ENCODE measurements at regions not wholly inside any gene's neighbourhood (a gene's known extent, or its start where the extent isn't known, plus 50 kb on each side); places are given as distances from the start of the nearest gene placed in this dataset.

- no peak for TF ChIP-seq ZBTB33 (IDR thresholded peaks at IDR 0.05)
Observed at GRCh38 chr7:153088601-153089000, 329.0 kb downstream of the ACTR3B start (continued).

DNA sequence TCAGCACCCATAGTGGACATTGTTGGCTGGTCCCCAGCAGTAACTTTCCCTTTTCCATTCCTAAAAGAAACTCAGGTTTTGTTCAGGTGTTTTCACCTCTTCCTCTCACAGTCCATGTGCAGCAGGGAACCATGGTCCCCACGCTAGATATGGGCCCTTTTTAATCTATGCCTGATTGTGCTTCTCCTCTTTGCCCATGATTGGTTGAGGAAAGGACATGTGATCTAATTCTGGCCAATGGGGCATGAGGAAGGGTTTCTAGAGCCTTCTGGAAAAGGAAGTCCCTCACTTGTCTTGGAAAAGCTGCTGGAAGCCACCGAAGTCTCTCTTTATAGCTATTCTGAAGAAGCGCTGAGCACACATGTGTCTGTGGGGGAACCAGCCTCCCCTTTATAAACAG, 330.7 kb downstream of the ACTR3B start:
- Histone ChIP-seq H3K36me3 (ENCODE audit: control insufficient read depth in 4 of 4, insufficient read depth in 3 of 4, low read depth in 1 of 4, low read length in 3 of 4) (no peaks in the 10 kb centered on the region), H3K4me3 (ENCODE audit: low read depth in 1 of 3, low read length in 3 of 3) (no peak overlapping the region), H3K27ac (ENCODE audit: low read depth in 1 of 2, low read length in 2 of 2) (no peak overlapping the region), H3K9me3 (ENCODE audit: control insufficient read depth in 4 of 4, low read length in 3 of 4) (no peaks in the 10 kb centered on the region), H3K4me1 (ENCODE audit: control insufficient read depth in 4 of 4, insufficient read depth in 4 of 4, low read length in 3 of 4) (no peaks in the 10 kb centered on the region), H3K9ac (ENCODE audit: low read depth in 1 of 2, low read length in 2 of 2) (no peak overlapping the region), H3K27me3 (ENCODE audit: control insufficient read depth in 4 of 4, insufficient read depth in 4 of 4, low read length in 3 of 4) (no peaks in the 10 kb centered on the region)
- no peak for DNase-seq (ENCODE audit: low spot score)
- 91% methylated on average over 3 of the region's 3 CpGs for WGBS
- TF ChIP-seq MAX (IDR thresholded peaks at IDR 0.05) (no peak), GABPA (IDR thresholded peaks at IDR 0.05 in 1 of 2, conservative IDR thresholded peaks at IDR 0.05 in 1 of 2) (no peak), ZBTB33 (IDR thresholded peaks at IDR 0.05) (no peak), TAF1 (conservative IDR thresholded peaks at IDR 0.05) (no peak), FOXA1 (IDR thresholded peaks at IDR 0.05) (no peak), RAD21 (IDR thresholded peaks at IDR 0.05) (no peak)
- TF ChIP-seq, protein P1, sequence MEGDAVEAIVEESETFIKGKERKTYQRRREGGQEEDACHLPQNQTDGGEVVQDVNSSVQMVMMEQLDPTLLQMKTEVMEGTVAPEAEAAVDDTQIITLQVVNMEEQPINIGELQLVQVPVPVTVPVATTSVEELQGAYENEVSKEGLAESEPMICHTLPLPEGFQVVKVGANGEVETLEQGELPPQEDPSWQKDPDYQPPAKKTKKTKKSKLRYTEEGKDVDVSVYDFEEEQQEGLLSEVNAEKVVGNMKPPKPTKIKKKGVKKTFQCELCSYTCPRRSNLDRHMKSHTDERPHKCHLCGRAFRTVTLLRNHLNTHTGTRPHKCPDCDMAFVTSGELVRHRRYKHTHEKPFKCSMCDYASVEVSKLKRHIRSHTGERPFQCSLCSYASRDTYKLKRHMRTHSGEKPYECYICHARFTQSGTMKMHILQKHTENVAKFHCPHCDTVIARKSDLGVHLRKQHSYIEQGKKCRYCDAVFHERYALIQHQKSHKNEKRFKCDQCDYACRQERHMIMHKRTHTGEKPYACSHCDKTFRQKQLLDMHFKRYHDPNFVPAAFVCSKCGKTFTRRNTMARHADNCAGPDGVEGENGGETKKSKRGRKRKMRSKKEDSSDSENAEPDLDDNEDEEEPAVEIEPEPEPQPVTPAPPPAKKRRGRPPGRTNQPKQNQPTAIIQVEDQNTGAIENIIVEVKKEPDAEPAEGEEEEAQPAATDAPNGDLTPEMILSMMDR (IDR thresholded peaks at IDR 0.05; ENCODE audit: low read depth, low read length, missing input control) = no peak

DNA sequence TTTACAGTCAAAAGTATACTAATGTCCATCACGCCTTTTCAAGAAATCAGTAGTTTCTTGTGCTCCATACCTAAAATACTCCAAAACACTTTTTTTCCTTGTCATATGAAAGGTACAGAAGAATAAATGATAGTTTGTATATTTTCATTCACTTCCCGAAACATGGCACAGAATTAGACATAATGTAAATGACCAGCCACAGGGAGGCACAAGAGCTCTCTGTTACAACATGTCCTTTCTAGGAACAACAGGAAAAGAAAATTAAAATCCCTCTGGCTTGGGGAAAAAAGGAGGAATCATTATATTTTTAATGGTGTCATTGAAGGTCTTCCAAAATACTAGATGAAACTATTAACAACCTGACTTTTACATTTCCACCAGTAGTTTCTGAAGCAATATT, 331.2 kb downstream of the ACTR3B start:
- Histone ChIP-seq H3K36me3 (ENCODE audit: control insufficient read depth in 4 of 4, insufficient read depth in 3 of 4, low read depth in 1 of 4, low read length in 3 of 4) (no peaks in the 10 kb centered on the region), H3K4me1 (ENCODE audit: control insufficient read depth in 4 of 4, insufficient read depth in 4 of 4, low read length in 3 of 4) (no peaks in the 10 kb centered on the region), H3K9me3 (ENCODE audit: control insufficient read depth in 4 of 4, low read length in 3 of 4) (no peaks in the 10 kb centered on the region), H3K9ac (ENCODE audit: low read depth in 1 of 2, low read length in 2 of 2) (no peak overlapping the region), H3K27me3 (ENCODE audit: control insufficient read depth in 4 of 4, insufficient read depth in 4 of 4, low read length in 3 of 4) (no peaks in the 10 kb centered on the region), H3K27ac (ENCODE audit: low read depth in 1 of 2, low read length in 2 of 2) (no peak overlapping the region), H3K4me3 (ENCODE audit: low read depth in 1 of 3, low read length in 3 of 3) (no peak overlapping the region)
- 83% methylated on average over 2 of the region's 2 CpGs for WGBS
- no peak for DNase-seq (ENCODE audit: low spot score)
- no peak for TF ChIP-seq YY1 (IDR thresholded peaks at IDR 0.05)
- TF ChIP-seq FOXA1 (IDR thresholded peaks at IDR 0.05) = no peak
- no peak for TF ChIP-seq GABPA (IDR thresholded peaks at IDR 0.05 in 1 of 2, conservative IDR thresholded peaks at IDR 0.05 in 1 of 2)
- no peak for TF ChIP-seq NR2F2 (IDR thresholded peaks at IDR 0.05)
- no peak for TF ChIP-seq FOXA2 (IDR thresholded peaks at IDR 0.05)
- no peak for TF ChIP-seq SP1 (IDR thresholded peaks at IDR 0.05)
- TF ChIP-seq TAF1 (conservative IDR thresholded peaks at IDR 0.05) = no peak
- TF ChIP-seq HNF4A (conservative IDR thresholded peaks at IDR 0.05) = no peak
- no peak for TF ChIP-seq HNF4G (IDR thresholded peaks at IDR 0.05)

Data from liver (tissue), 8 donors.